ENCODE measurements at regions not wholly inside any gene's neighbourhood (a gene's known extent, or its start where the extent isn't known, plus 50 kb on each side); places are given as distances from the start of the nearest gene placed in this dataset.

DNA sequence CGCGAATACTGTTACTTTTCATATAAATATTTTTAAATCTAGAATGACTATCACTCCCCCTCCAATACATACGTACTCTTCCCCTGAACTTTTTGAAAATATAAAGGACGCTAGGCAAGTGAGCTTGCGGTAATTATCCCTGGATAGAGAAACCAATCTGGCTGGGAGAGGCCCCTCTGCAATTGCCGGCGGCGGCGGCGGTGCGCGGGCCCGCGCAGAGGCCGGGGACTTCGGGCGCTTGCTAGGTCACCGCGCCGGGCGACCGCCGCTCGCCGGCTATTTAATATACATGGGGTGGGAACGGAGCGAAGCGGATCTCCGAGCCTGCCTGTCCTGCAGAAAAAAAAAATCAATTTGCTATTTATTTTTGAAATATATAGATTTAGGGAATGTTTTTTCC, 416.3 kb upstream of the ESRRG start:
- Mint-ChIP-seq H3K27me3 (ENCODE audit: unreplicated experiment) (peaks cover 36% of the 10 kb centered on the region), H3K9me3 (ENCODE audit: unreplicated experiment) (peaks cover 6% of the 10 kb centered on the region), H3K4me3 (ENCODE audit: unreplicated experiment) (peak overlapping the region; percentile 83), H3K36me3 (ENCODE audit: unreplicated experiment) (no peaks in the 10 kb centered on the region), H3K27ac (ENCODE audit: unreplicated experiment) (no peak overlapping the region), H3K4me1 (ENCODE audit: low read depth, unreplicated experiment) (peaks cover 14% of the 10 kb centered on the region)
- peak; percentile 73 for DNase-seq
- TF ChIP-seq, protein P1, sequence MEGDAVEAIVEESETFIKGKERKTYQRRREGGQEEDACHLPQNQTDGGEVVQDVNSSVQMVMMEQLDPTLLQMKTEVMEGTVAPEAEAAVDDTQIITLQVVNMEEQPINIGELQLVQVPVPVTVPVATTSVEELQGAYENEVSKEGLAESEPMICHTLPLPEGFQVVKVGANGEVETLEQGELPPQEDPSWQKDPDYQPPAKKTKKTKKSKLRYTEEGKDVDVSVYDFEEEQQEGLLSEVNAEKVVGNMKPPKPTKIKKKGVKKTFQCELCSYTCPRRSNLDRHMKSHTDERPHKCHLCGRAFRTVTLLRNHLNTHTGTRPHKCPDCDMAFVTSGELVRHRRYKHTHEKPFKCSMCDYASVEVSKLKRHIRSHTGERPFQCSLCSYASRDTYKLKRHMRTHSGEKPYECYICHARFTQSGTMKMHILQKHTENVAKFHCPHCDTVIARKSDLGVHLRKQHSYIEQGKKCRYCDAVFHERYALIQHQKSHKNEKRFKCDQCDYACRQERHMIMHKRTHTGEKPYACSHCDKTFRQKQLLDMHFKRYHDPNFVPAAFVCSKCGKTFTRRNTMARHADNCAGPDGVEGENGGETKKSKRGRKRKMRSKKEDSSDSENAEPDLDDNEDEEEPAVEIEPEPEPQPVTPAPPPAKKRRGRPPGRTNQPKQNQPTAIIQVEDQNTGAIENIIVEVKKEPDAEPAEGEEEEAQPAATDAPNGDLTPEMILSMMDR (IDR thresholded peaks at IDR 0.05; ENCODE audit: partially characterized antibody, unreplicated experiment) = no peak

DNA sequence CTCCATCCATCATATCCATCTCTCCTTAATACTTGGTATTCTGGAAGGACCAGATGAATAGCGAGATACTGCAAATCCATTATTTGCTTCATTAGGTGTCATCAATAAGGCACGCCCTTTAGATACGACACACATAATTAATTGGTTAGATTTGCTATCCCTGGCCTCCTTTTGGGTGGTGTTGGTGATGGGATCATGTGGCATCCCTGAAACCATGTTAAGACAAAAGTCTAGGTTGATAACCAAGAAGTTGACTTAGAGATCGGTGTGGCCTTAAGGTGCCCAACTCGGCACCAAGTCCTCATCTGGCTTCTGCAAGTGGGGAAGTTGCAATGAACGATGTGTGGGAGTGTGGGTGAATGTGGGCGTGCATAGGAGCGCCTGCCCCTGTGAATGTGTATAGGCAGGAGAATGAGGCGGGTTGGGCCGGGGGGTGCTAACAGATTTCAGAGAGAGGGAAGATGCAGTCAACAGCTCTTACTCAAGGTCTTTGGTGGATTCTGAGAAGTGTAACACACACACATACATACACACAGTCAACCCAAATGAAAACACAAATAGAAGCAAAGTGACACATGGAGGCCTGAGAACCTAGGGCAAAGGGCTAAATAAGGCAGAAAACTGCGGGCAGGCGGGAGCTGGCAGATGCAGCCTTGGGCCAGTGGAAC, 415.7 kb upstream of the ESRRG start:
- DNase-seq = no peak
- H3K4me3 Mint-ChIP-seq (ENCODE audit: unreplicated experiment) = peak overlapping the region; percentile 72
- H3K27me3 Mint-ChIP-seq (ENCODE audit: unreplicated experiment) = peaks cover 39% of the 10 kb centered on the region
- H3K4me1 Mint-ChIP-seq (ENCODE audit: low read depth, unreplicated experiment) = peaks cover 14% of the 10 kb centered on the region
- TF ChIP-seq, protein P1 (IDR thresholded peaks at IDR 0.05; ENCODE audit: partially characterized antibody, unreplicated experiment) = no peak
- H3K36me3 Mint-ChIP-seq (ENCODE audit: unreplicated experiment) = no peaks in the 10 kb centered on the region
- peaks cover 6% of the 10 kb centered on the region for H3K9me3 Mint-ChIP-seq (ENCODE audit: unreplicated experiment)
- H3K27ac Mint-ChIP-seq (ENCODE audit: unreplicated experiment) = no peak overlapping the region

DNA sequence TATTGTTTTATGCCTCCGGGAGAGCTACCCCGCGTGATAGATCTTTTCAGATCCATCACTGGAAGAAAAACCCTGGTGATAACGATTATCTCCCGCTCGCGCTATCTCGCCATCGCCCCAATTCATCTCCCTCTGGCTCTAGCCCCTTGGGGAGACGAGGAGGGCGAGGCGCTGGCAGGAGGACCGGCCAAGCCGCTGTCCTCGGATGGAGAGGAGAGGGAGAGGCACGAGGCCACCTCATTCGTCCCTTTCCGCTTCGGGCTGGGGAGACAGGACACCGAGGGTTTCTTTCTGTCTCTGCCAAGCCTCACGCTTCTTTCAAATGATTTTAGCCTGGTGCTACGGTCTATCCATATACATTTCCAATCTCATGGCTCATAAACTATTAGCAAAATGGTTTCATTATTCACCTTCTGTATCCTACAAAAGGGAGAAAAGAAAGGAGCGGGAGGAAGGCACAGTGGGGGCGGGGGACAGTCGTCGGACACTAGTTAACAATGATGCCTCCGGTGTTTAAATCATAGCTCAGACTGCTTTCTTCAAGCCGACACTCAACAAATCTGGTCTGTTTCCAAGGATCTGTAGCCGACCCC, 415.0 kb upstream of the ESRRG start:
- peak overlapping the region; percentile 47 for H3K4me3 Mint-ChIP-seq (ENCODE audit: unreplicated experiment)
- TF ChIP-seq, protein P1 (IDR thresholded peaks at IDR 0.05; ENCODE audit: partially characterized antibody, unreplicated experiment) = no peak
- peaks cover 6% of the 10 kb centered on the region for H3K9me3 Mint-ChIP-seq (ENCODE audit: unreplicated experiment)
- peaks cover 43% of the 10 kb centered on the region for H3K27me3 Mint-ChIP-seq (ENCODE audit: unreplicated experiment)
- no peak overlapping the region for H3K27ac Mint-ChIP-seq (ENCODE audit: unreplicated experiment)
- peak; percentile 22 for DNase-seq
- peaks cover 14% of the 10 kb centered on the region for H3K4me1 Mint-ChIP-seq (ENCODE audit: low read depth, unreplicated experiment)
- no peaks in the 10 kb centered on the region for H3K36me3 Mint-ChIP-seq (ENCODE audit: unreplicated experiment)

DNA sequence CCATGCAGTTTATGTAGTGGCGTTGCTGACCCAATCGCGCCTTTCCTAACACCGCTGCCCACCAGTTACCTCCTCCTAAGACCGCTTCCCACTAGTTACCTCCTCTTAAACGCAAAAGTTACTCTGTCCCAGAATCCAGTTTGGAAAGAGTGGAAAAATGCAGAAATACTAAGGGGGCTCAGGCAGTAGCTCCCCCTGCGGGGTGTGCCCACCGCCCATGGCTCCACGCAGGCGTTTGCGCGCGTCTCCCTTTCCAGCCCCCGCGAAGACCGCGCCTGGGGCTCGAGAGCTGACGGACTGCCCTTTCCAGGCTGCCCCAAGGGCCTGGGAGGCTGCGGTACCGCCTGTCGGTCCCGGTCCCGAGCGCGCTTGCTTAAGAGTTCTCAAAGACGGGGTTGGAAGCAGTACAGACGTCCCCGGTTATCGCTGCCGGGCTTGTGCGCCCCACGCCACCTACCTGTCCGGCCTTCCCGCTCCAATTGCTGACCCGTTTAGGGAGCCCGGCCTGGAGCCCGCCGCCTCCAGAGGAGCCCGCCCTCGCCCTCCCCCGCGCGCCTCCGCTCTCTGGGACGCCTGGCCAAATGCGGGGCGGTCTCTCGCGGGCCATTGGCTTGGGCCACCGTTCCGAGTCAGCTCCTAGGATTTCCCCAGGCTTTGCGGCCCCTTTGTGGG, 414.1 kb upstream of the ESRRG start:
- peaks cover 45% of the 10 kb centered on the region for H3K27me3 Mint-ChIP-seq (ENCODE audit: unreplicated experiment)
- H3K4me3 Mint-ChIP-seq (ENCODE audit: unreplicated experiment) = peak overlapping the region; percentile 59
- TF ChIP-seq, protein P1 (IDR thresholded peaks at IDR 0.05; ENCODE audit: partially characterized antibody, unreplicated experiment) = no peak
- H3K36me3 Mint-ChIP-seq (ENCODE audit: unreplicated experiment) = no peaks in the 10 kb centered on the region
- peaks cover 14% of the 10 kb centered on the region for H3K4me1 Mint-ChIP-seq (ENCODE audit: low read depth, unreplicated experiment)
- DNase-seq = peak; percentile 25
- no peak overlapping the region for H3K27ac Mint-ChIP-seq (ENCODE audit: unreplicated experiment)
- H3K9me3 Mint-ChIP-seq (ENCODE audit: unreplicated experiment) = peaks cover 6% of the 10 kb centered on the region

DNA sequence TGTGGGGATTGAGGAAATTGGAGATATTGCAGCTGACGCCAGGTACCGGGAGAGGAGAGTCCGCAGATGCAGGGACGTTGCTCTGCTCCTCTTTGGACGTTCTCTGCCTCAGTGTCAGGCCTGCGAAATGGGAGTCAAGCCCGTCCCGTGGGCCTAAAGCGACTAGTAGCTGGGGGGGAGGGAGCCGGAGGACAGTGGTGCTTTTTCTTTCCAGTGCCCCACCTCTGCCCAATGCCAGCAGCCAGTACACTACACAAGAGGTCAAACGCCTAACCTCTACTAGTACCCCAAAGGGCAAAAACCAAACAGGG, 413.6 kb upstream of the ESRRG start:
- H3K36me3 Mint-ChIP-seq (ENCODE audit: unreplicated experiment) = no peaks in the 10 kb centered on the region
- peak overlapping the region; percentile 59 for H3K4me3 Mint-ChIP-seq (ENCODE audit: unreplicated experiment)
- TF ChIP-seq, protein P1 (IDR thresholded peaks at IDR 0.05; ENCODE audit: partially characterized antibody, unreplicated experiment) = no peak
- no peak overlapping the region for H3K27ac Mint-ChIP-seq (ENCODE audit: unreplicated experiment)
- DNase-seq = no peak
- H3K27me3 Mint-ChIP-seq (ENCODE audit: unreplicated experiment) = peaks cover 49% of the 10 kb centered on the region
- H3K4me1 Mint-ChIP-seq (ENCODE audit: low read depth, unreplicated experiment) = peaks cover 14% of the 10 kb centered on the region
- H3K9me3 Mint-ChIP-seq (ENCODE audit: unreplicated experiment) = peaks cover 9% of the 10 kb centered on the region

All from glutamatergic neuron (in vitro differentiated cells).